ENCODE measurements at regions not wholly inside any gene's neighbourhood (a gene's known extent, or its start where the extent isn't known, plus 50 kb on each side); places are given as distances from the start of the nearest gene placed in this dataset.

- TF ChIP-seq REST (IDR thresholded peaks at IDR 0.05) (no peak), CHD4 (IDR thresholded peaks at IDR 0.05; ENCODE audit: borderline replicate concordance) (no peak), FOSL2 (IDR thresholded peaks at IDR 0.05) (no peak), FOSL2 (CRISPR knock-in tag; IDR thresholded peaks at IDR 0.05) (no peak), ZSCAN20 (CRISPR knock-in tag; IDR thresholded peaks at IDR 0.05) (no peak)
These were observed 92.3 kb downstream of the ETAA1 start (continued) for GRCh38 chr2:67489396-67489795.

- Histone ChIP-seq H3K4me1 (peaks cover 10% of the 10 kb centered on the region; the same call in 2 of the 3 replicates), H3K4me3 (no peak overlapping the region), H3K9me3 (no peaks in the 10 kb centered on the region), H3K4me2 (no peak overlapping the region), H3K27ac (no peak overlapping the region)
- ATAC-seq (no peak), FAIRE-seq (no peak), DNase-seq (ENCODE audit: low read depth in 1 of 2, low spot score in 1 of 2) (no peak)
- TF ChIP-seq HDAC2 (IDR thresholded peaks at IDR 0.05) (no peak), CTCF (IDR thresholded peaks at IDR 0.05) (no peak), FOSL2 (IDR thresholded peaks at IDR 0.05) (no peak), FOSL2 (CRISPR knock-in tag; IDR thresholded peaks at IDR 0.05) (no peak), RFX5 (IDR thresholded peaks at IDR 0.05) (no peak), KDM5A (IDR thresholded peaks at IDR 0.05) (no peak), CHD2 (IDR thresholded peaks at IDR 0.05; ENCODE audit: low read length, partially characterized antibody) (no peak), CHD4 (IDR thresholded peaks at IDR 0.05; ENCODE audit: borderline replicate concordance) (no peak), PBX3 (IDR thresholded peaks at IDR 0.05) (no peak), ELK1 (IDR thresholded peaks at IDR 0.05; ENCODE audit: low read depth, low read length) (no peak), RNF2 (IDR thresholded peaks at IDR 0.05; ENCODE audit: borderline replicate concordance, low read depth) (no peak), REST (IDR thresholded peaks at IDR 0.05) (no peak), EP300 (IDR thresholded peaks at IDR 0.05) (no peak), ATOH8 (CRISPR knock-in tag; IDR thresholded peaks at IDR 0.05; ENCODE audit: low read depth) (no peak), NPAS2 (CRISPR knock-in tag; IDR thresholded peaks at IDR 0.05; ENCODE audit: borderline replicate concordance) (no peak)
- CTCF ChIA-PET, result interaction anchor here (1.2 kb wide), 1 partner anchor 26 kb away, joined by 3 read pairs; no protein-coding TSS in a partner anchor
- POLR2A ChIA-PET, result no interaction called here
- WGBS (ENCODE audit: missing lambda C conversion rate), result 19% methylated on average over 1 of the region's 1 CpG
These were observed 101.8 kb downstream of the ETAA1 start for GRCh38 chr2:67498931-67499330.
